RWPE1 (cell line): ENCODE measurements at regions not wholly inside any gene's neighbourhood (a gene's known extent, or its start where the extent isn't known, plus 50 kb on each side); places are given as distances from the start of the nearest gene placed in this dataset.
A peak's percentile ranks its signal among the peaks of the same experiment; 100 is the strongest.

Experiments used
- CTCF ChIA-PET: fragments of 350-600 bp; sonication (Branson Sonifier 250); formaldehyde crosslinking; extraction: SDS; loops from one replicate; lab custom pipeline; 2021; lab: Yijun Ruan, JAX
- POLR2A ChIA-PET: fragments of 400-600 bp; formaldehyde crosslinking; extraction: SDS; loops from one replicate; lab custom pipeline; 2020; ENCODE audit warnings: antibody characterized with exemption; ENCODE audit not compliant: low non-redundant PET; lab: Yijun Ruan, JAX
- DNase-seq: peaks from one replicate; pipeline ENCODE4 v3.0.0; 2012; ENCODE audit warnings: low spot score
- H3K27ac ChIP-seq: fragments of 450-650 bp; 2 replicates; pipeline ENCODE4 v1.5.1; 2017
- TF ChIP-seq, protein P1 (sequence below): fragments of 450-650 bp; conservative IDR thresholded peaks from 2 replicates; pipeline ENCODE4 v1.5.1; 2017; ENCODE audit warnings: low read depth, mild to moderate bottlenecking

DNA sequence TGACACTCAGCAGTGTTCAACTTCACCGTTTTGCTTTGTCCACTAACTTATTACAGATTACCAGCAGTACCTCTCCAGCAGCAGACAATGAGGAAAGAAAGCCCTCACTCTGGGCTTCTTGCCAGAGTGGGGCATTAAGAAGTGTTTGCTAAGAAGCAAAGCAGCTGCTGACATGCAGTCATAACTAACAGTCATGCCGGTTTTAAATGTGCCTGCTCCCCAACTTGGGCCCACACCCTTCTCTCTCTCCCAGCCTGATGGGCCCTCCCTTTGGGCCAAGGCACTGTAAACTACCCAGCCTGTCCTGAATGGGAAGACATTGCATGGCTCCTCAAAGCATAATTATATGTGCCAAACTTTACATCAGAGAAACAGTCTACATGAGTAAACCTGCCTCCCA, 54.6 kb upstream of the HHIP start:
- ChIA-PET POLR2A (no interaction called here), CTCF (interaction anchor here (0.6 to 1.0 kb wide), 3 partner anchors 18 to 366 kb away, joined by 3 read pairs; no protein-coding TSS in a partner anchor)
- TF ChIP-seq, protein P1, sequence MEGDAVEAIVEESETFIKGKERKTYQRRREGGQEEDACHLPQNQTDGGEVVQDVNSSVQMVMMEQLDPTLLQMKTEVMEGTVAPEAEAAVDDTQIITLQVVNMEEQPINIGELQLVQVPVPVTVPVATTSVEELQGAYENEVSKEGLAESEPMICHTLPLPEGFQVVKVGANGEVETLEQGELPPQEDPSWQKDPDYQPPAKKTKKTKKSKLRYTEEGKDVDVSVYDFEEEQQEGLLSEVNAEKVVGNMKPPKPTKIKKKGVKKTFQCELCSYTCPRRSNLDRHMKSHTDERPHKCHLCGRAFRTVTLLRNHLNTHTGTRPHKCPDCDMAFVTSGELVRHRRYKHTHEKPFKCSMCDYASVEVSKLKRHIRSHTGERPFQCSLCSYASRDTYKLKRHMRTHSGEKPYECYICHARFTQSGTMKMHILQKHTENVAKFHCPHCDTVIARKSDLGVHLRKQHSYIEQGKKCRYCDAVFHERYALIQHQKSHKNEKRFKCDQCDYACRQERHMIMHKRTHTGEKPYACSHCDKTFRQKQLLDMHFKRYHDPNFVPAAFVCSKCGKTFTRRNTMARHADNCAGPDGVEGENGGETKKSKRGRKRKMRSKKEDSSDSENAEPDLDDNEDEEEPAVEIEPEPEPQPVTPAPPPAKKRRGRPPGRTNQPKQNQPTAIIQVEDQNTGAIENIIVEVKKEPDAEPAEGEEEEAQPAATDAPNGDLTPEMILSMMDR: no peak
- DNase-seq: no peak
- peak overlapping the region; percentile 55 for H3K27ac ChIP-seq

- TF ChIP-seq, protein P1: no peak
- DNase-seq: no peak
- ChIA-PET CTCF (interaction anchor here (0.6 kb wide), 2 partner anchors 92 to 470 kb away, joined by 3 read pairs; no protein-coding TSS in a partner anchor), POLR2A (no interaction called here)
- H3K27ac ChIP-seq: no peak overlapping the region
Observed at GRCh38 chr4:144592264-144592663, 53.7 kb upstream of the HHIP start.

DNA sequence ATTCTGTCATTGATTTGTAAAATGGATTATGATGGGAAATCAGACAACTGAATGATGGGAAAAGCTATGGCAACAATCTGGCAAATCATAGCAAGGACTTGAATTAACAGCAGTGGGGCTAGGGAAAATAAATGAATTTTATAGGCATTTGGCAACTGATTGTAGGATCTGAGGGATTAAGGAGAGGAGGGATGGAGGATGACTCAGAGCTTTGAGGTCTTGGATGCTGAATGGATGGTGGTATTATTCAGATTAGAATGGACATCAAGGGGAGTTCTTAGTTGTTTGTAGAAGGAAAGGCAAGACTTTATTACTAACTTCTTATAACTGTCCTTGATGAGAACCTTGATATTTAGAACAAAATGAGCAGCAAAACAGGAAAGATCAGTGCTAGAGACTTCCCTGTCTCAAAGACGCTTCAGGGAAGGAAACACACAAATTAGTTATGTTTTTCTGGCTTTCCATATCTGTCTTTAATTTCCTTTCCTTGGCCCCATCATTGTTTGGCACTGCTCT, 51.4 kb upstream of the HHIP start:
- DNase-seq: no peak
- TF ChIP-seq, protein P1: no peak
- ChIA-PET CTCF (no interaction called here), POLR2A (no interaction called here)
- no peak overlapping the region for H3K27ac ChIP-seq

- DNase-seq: no peak
- TF ChIP-seq, protein P1: no peak
- no peak overlapping the region for H3K27ac ChIP-seq
- ChIA-PET CTCF (no interaction called here), POLR2A (no interaction called here)
Observed at GRCh38 chr4:144595681-144596080, 50.3 kb upstream of the HHIP start.
